ENCODE measurements at regions not wholly inside any gene's neighbourhood (a gene's known extent, or its start where the extent isn't known, plus 50 kb on each side); places are given as distances from the start of the nearest gene placed in this dataset.
"Not testable (repeated sequence)": the region's sequence is repeated elsewhere in the genome, so short reads cannot be mapped to it uniquely, and the experiment has no call there.

GRCh38 chr22:18731075-18731666 is 119.5 kb upstream of the RIMBP3 start:
- no peaks in the 10 kb centered on the region for H3K36me3 Mint-ChIP-seq
- POLR2A ChIA-PET: no interaction called here
- H3K9me3 Mint-ChIP-seq: peaks cover 2% of the 10 kb centered on the region
- H3K4me1 Mint-ChIP-seq (ENCODE audit: low read depth): no peaks in the 10 kb centered on the region
- H3K4me3 Mint-ChIP-seq: no peak overlapping the region
- H3K27me3 Mint-ChIP-seq: no peaks in the 10 kb centered on the region
- intact Hi-C loops (cut with micrococcal nuclease): no loop called here
- H3K27ac Mint-ChIP-seq: no peak overlapping the region
- CTCF ChIA-PET: no interaction called here
- DNase-seq: no peak

GRCh38 chr22:18730410-18730809 is 118.7 kb upstream of the RIMBP3 start:
- peak; percentile 91 for DNase-seq
- intact Hi-C loops (cut with micrococcal nuclease); H3K4me3 Mint-ChIP-seq; H3K36me3 Mint-ChIP-seq; H3K9me3 Mint-ChIP-seq; H3K27me3 Mint-ChIP-seq; H3K27ac Mint-ChIP-seq; CTCF ChIA-PET; POLR2A ChIA-PET; H3K4me1 Mint-ChIP-seq (ENCODE audit: low read depth): not testable (repeated sequence)

Measured in activated CD4-positive, alpha-beta memory T cell treated with anti-CD3 and anti-CD28 coated beads for 36 hours (primary cell).